ENCODE measurements at regions not wholly inside any gene's neighbourhood (a gene's known extent, or its start where the extent isn't known, plus 50 kb on each side); places are given as distances from the start of the nearest gene placed in this dataset.
A peak's percentile ranks its signal among the peaks of the same experiment; 100 is the strongest.

DNA sequence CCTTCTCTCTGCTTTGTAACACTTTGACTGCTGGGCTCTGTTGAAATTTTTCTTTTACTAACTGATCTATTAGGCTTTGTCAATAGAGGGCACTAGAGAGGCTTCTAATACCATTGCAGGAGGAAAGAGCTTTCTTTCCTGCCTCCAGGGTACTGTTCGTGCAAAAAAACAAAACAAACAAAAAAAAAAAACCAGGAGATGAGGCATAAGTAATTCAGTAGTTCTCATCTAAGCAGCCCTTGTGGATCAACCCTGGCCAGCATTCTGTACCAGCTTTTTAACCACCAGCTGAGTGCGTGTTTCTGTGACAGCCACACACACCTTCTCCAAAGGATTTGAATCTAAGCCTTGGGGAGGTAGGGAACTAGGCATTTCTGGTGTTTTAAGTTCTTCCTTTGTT lies 1707.6 kb upstream of the SLC10A2 start:
- ChIA-PET CTCF (ENCODE audit: partially characterized antibody) (interaction anchor here (0.6 to 3.7 kb wide), 23 partner anchors 12 to 1734 kb away, joined by 3 to 32 read pairs (median 4); no protein-coding TSS in a partner anchor), POLR2A (ENCODE audit: partially characterized antibody) (no interaction called here)
- Histone ChIP-seq H2BK20ac (ENCODE audit: low read length) (peak overlapping the region; percentile 27; the same call in 1 of the 2 replicates), H2BK5ac (ENCODE audit: low read depth, low read length) (no peak overlapping the region; the same call in 1 of the 2 replicates), H3K9ac (replicated peaks in 1 of 4; ENCODE audit: extremely low read depth in 1 of 4, low read depth in 3 of 4, low read length in 3 of 4) (no peak overlapping the region), H2AFZ (ENCODE audit: low read length) (peak overlapping the region; percentile 96), H4K91ac (replicated peaks; ENCODE audit: insufficient read length, low read length) (no peak overlapping the region), H3K18ac (ENCODE audit: extremely low read depth, low read length) (peak overlapping the region; percentile 75; the same call in 1 of the 2 replicates), H3K36me3 (ENCODE audit: control insufficient read depth in 2 of 4, insufficient read depth in 4 of 4, low read length in 3 of 4) (no peaks in the 10 kb centered on the region), H3K27ac (ENCODE audit: low read depth, low read length) (no peak overlapping the region), H3K23ac (ENCODE audit: insufficient read length) (no peak overlapping the region), H4K8ac (ENCODE audit: extremely low read depth, insufficient read depth, low read length) (no peak overlapping the region), H3K4me1 (replicated peaks in 1 of 4; ENCODE audit: control insufficient read depth in 3 of 4, insufficient read depth in 4 of 4, low read length in 3 of 4) (peaks cover 0 to under 1% (median 0%) of the 10 kb centered on the region in 4 experiments; a peak in 1 of 7 replicates), H3K56ac (replicated peaks; ENCODE audit: insufficient read length, low read depth, low read length) (no peak overlapping the region), H3K4me3 (ENCODE audit: extremely low read depth in 1 of 4, insufficient read depth in 2 of 4, low read depth in 3 of 4, low read length in 4 of 4) (no peak overlapping the region), H3K79me2 (ENCODE audit: control insufficient read depth in 1 of 2, insufficient read depth in 2 of 2, low read length in 2 of 2) (no peaks in the 10 kb centered on the region), H3K23me2 (ENCODE audit: low read depth, low read length) (no peaks in the 10 kb centered on the region), H3K4me2 (ENCODE audit: insufficient read depth in 1 of 2, low read depth in 2 of 2, low read length in 2 of 2) (peak overlapping the region; percentile 20 to 48; a peak in 1 of 4 replicates), H3K14ac (ENCODE audit: insufficient read length) (no peak overlapping the region), H2BK120ac (replicated peaks; ENCODE audit: low read depth, low read length) (peak overlapping the region; percentile 6), H3K79me1 (ENCODE audit: low read depth, low read length) (no peaks in the 10 kb centered on the region), H3K27me3 (replicated peaks in 1 of 4; ENCODE audit: control insufficient read depth in 3 of 4, extremely low read depth in 1 of 4, insufficient read depth in 3 of 4, low read length in 3 of 4) (no peaks in the 10 kb centered on the region), H2BK15ac (ENCODE audit: low read length) (no peak overlapping the region), H2BK12ac (ENCODE audit: low read depth, low read length) (no peak overlapping the region), H4K20me1 (replicated peaks in 1 of 2; ENCODE audit: control insufficient read depth in 1 of 2, insufficient read depth in 2 of 2, low read length in 2 of 2) (no peaks in the 10 kb centered on the region), H3K4ac (replicated peaks; ENCODE audit: insufficient read length, low read depth, low read length) (no peak overlapping the region), H4K5ac (ENCODE audit: insufficient read length, low read depth, low read length) (no peak overlapping the region), H2AK5ac (ENCODE audit: low read depth, low read length) (no peak overlapping the region), H3K9me3 (ENCODE audit: insufficient read depth in 2 of 2, low read depth in 1 of 2, low read length in 1 of 2) (no peaks in the 10 kb centered on the region)
- FAIRE-seq = peak; percentile 62
- WGBS, 2 experiments (ENCODE audit: extremely low coverage in 1 of 2, insufficient coverage in 1 of 2, insufficient read length in 1 of 2, insufficient replicate concordance in 2 of 2, low coverage in 1 of 2, low lambda C conversion rate in 2 of 2, missing lambda C conversion rate in 1 of 2) = 54% methylated on average over 2 of the region's 2 CpGs; no CpG with 5 or more reads in 1 of the 2 experiments
- TF ChIP-seq, protein P1, sequence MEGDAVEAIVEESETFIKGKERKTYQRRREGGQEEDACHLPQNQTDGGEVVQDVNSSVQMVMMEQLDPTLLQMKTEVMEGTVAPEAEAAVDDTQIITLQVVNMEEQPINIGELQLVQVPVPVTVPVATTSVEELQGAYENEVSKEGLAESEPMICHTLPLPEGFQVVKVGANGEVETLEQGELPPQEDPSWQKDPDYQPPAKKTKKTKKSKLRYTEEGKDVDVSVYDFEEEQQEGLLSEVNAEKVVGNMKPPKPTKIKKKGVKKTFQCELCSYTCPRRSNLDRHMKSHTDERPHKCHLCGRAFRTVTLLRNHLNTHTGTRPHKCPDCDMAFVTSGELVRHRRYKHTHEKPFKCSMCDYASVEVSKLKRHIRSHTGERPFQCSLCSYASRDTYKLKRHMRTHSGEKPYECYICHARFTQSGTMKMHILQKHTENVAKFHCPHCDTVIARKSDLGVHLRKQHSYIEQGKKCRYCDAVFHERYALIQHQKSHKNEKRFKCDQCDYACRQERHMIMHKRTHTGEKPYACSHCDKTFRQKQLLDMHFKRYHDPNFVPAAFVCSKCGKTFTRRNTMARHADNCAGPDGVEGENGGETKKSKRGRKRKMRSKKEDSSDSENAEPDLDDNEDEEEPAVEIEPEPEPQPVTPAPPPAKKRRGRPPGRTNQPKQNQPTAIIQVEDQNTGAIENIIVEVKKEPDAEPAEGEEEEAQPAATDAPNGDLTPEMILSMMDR (IDR thresholded peaks at IDR 0.05; ENCODE audit: control extremely low read depth in 1 of 3, insufficient read depth in 1 of 3, low read depth in 1 of 3, low read length in 3 of 3) = peak in 1 of 3 experiments; percentile 57; a peak in 2 of 4 replicates
- TF ChIP-seq FOSL1 (IDR thresholded peaks at IDR 0.05; ENCODE audit: insufficient read depth, low read depth, low read length) (no peak), EGR1 (IDR thresholded peaks at IDR 0.05; ENCODE audit: borderline replicate concordance, low read depth, low read length) (no peak), CREB1 (IDR thresholded peaks at IDR 0.05) (no peak), RAD21 (IDR thresholded peaks at IDR 0.05 in 1 of 2, conservative IDR thresholded peaks at IDR 0.05 in 1 of 2; ENCODE audit: low read depth in 2 of 2, low read length in 2 of 2) (peak; percentile 67 to 75), BACH1 (IDR thresholded peaks at IDR 0.05; ENCODE audit: low read length) (no peak), SRF (IDR thresholded peaks at IDR 0.05; ENCODE audit: low read depth, low read length) (no peak), POLR2A (IDR thresholded peaks at IDR 0.05; ENCODE audit: control extremely low read depth in 1 of 2, low read depth in 2 of 2, low read length in 2 of 2) (no peak)
- TF ChIP-seq, protein P2, sequence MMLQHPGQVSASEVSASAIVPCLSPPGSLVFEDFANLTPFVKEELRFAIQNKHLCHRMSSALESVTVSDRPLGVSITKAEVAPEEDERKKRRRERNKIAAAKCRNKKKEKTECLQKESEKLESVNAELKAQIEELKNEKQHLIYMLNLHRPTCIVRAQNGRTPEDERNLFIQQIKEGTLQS (IDR thresholded peaks at IDR 0.05; ENCODE audit: insufficient read depth, low read depth, low read length) = no peak
- peak in 1 of 2 experiments; percentile 51 for DNase-seq (ENCODE audit: low read depth in 1 of 2, low spot score in 2 of 2)
